Effector memory CD4-positive, alpha-beta T cell (primary cell): ENCODE measurements at regions not wholly inside any gene's neighbourhood (a gene's known extent, or its start where the extent isn't known, plus 50 kb on each side); places are given as distances from the start of the nearest gene placed in this dataset.

Experiments used
- DNase-seq, 3 donors: peaks; one replicate each; pipeline ENCODE4 v3.0.0-alpha.2; 2020
- H3K27ac ChIP-seq: 2 replicates; pipeline ENCODE4 v1.7.0; 2013; ENCODE audit warnings: mild to moderate bottlenecking, low read length, moderate library complexity; ENCODE audit not compliant: insufficient read depth, poor library complexity, severe bottlenecking
- H3K27me3 ChIP-seq: replicated peaks from 2 replicates; pipeline ENCODE4 v1.7.0; 2013; ENCODE audit warnings: mild to moderate bottlenecking, low read length; ENCODE audit not compliant: insufficient read depth, control insufficient read depth, poor library complexity, severe bottlenecking
- H3K36me3 ChIP-seq: 2 replicates; pipeline ENCODE4 v1.7.0; 2013; ENCODE audit warnings: mild to moderate bottlenecking, low read length, moderate library complexity; ENCODE audit not compliant: control insufficient read depth, insufficient read depth
- H3K4me1 ChIP-seq: 2 replicates; pipeline ENCODE4 v1.7.0; 2013; ENCODE audit warnings: low read length, mild to moderate bottlenecking; ENCODE audit not compliant: control insufficient read depth, insufficient read depth, poor library complexity, severe bottlenecking
- H3K4me3 ChIP-seq: 2 replicates; pipeline ENCODE4 v1.7.0; 2013; ENCODE audit warnings: low read length, low read depth, mild to moderate bottlenecking; ENCODE audit not compliant: insufficient read depth, poor library complexity, severe bottlenecking
- H3K9me3 ChIP-seq: 2 replicates; pipeline ENCODE4 v1.7.0; 2013; ENCODE audit warnings: mild to moderate bottlenecking, low read length, moderate library complexity; ENCODE audit not compliant: control insufficient read depth

DNA sequence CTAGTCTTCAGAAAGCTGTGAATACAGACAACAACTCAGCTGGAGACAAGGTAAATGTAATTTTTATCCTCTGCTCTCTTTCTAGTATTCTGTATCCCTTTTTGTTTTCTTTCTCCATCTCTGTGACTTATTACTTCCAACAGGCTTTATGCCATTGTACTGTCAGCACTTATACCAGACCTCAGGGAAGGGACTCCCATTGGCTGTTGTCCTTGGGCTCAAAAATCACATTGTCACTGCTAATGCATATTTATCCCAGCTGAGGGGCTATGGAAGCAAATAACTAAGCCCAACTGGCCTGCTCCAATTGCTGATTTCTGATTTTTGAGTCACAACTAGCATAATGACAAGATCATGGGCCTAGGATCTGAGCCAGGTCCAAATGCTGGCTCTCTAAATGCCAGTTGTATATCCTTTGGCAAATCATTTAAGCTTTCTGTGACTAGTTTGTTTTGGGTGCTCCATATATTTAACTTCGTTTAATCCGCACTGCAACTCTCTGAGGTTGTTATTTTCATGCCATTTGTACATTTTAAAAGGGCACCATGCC, 395.1 kb upstream of the GNPDA2 start:
- DNase-seq: no peak
- no peaks in the 10 kb centered on the region for H3K27me3 ChIP-seq
- H3K4me1 ChIP-seq: no peaks in the 10 kb centered on the region
- no peak overlapping the region for H3K4me3 ChIP-seq
- H3K36me3 ChIP-seq: no peaks in the 10 kb centered on the region
- H3K27ac ChIP-seq: no peak overlapping the region
- H3K9me3 ChIP-seq: no peaks in the 10 kb centered on the region

DNA sequence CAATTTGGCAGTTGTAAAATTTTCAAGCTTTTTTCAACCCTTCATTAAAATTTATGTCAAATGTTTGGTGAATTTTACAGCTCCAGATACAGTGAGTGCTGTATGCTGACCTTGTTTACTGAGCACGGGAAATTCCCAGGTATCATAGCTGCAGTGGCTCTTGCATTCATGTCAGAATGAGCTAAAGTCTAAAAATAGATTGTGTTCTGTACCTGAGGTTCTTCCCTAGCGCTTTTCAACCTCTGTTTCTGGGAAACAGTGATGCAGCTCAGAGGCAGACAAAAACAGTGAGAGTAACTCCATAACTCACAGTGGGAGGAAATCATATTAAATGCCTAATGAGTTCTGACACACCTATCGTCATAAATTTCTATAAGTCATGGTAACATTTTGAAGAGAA, 393.8 kb upstream of the GNPDA2 start:
- no peak for DNase-seq
- H3K27me3 ChIP-seq: no peaks in the 10 kb centered on the region

DNA sequence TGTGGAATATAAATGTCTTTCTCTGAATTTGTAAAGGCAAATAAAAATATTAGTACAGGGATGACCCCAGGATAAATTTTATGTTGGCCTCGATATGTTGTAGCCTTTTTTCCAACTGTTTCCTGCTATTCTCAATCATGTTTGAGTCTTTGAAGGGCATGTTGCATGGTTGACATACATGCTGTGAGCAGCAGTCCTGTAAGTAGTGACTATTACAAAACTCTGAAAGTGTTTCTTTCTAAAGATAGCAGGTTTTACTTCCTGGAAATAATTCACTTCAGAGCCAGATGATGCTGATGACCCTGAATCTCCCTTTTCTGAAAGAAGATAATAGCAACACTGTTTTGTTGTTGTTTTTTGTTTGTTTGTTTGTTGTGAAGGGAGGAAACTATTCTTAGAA, 393.0 kb upstream of the GNPDA2 start:
- H3K36me3 ChIP-seq: no peaks in the 10 kb centered on the region
- H3K9me3 ChIP-seq: no peaks in the 10 kb centered on the region
- H3K27ac ChIP-seq: no peak overlapping the region
- H3K4me1 ChIP-seq: no peaks in the 10 kb centered on the region
- DNase-seq: no peak
- H3K27me3 ChIP-seq: no peaks in the 10 kb centered on the region
- H3K4me3 ChIP-seq: no peak overlapping the region

More for the DNA sequence above, 393.8 kb upstream of the GNPDA2 start:
- Histone ChIP-seq H3K27ac (no peak overlapping the region), H3K36me3 (no peaks in the 10 kb centered on the region), H3K9me3 (no peaks in the 10 kb centered on the region), H3K4me3 (no peak overlapping the region), H3K4me1 (no peaks in the 10 kb centered on the region)

DNA sequence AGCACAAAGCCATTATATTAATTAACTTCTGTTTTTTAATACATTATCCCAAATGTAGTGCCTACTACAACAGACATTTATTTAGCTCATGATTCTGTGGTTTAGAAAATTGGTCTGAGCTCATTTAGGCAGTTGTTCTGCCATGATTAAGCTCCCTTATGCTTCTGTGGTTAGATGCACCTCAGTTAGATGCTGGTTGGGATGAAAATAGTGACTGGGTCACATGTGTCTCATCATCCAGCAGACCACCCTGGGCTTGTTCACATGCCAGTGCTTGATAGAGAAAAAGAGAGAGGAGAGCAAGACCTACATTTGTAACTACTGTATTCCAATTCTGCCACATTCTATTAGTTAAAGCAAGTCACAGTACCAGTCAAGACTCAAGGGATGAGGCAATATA, 376.4 kb upstream of the GNPDA2 start:
- no peaks in the 10 kb centered on the region for H3K4me1 ChIP-seq
- H3K9me3 ChIP-seq: no peaks in the 10 kb centered on the region
- H3K36me3 ChIP-seq: no peaks in the 10 kb centered on the region
- H3K27ac ChIP-seq: no peak overlapping the region
- no peak overlapping the region for H3K4me3 ChIP-seq
- DNase-seq: no peak
- no peaks in the 10 kb centered on the region for H3K27me3 ChIP-seq

DNA sequence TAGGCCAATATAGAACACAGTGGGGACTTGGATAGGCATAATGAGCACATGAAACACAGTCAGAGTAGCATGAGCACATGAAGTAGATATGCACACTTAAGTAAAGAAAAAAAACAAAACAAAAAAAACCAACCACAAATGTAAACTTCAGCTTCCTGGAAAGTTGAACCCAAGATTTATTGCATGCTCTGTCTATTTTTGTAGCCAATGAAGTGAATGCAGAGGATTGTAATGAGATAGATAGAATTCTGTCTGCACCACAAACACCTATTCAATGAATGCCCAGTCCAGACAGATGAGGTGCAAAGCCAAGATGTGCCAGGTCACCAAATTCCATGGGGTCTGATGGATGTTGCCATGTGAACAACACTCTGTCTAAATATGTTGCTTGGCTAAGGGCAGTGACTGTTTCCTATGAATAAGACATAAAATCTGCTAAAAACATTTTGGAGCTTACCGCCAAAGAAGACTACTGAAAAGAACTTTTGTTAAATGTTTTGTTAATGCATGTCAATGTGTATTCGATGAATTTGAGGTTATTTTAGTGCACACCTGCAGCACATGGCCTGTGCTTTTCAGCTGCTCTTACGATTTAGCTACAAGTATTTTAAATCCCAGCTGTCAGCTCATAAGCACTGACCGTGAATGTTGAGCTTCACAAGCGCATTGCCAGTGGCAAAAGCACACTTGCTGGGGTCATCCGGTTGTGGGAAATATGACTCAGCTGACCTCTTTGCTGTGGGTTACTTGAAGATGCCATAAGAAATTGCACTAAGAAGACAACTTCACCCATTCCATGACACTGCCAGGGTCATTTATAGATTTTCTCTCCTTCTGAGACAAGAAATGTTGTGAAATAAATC, 374.8 kb upstream of the GNPDA2 start:
- Histone ChIP-seq H3K27ac (no peak overlapping the region), H3K4me1 (no peaks in the 10 kb centered on the region), H3K27me3 (no peaks in the 10 kb centered on the region), H3K4me3 (no peak overlapping the region), H3K36me3 (no peaks in the 10 kb centered on the region), H3K9me3 (no peaks in the 10 kb centered on the region)
- no peak for DNase-seq

DNA sequence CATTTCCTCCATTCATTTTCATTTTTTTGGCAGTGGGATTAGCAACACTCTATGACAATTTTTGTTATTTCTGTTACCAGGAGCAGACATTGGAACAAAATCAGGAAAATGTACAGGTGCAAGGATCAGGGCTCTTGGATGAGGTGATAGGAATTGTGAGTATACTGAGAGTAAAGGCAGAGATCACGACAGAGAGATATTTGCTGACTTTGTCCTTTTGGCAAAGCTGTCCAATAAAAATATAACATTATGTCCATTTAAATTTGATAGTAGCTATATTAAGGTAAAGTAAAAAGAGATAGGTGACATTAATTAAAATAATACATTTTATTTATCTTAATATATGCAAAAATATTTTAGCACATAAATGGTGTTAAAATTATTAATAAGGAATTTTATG, 373.1 kb upstream of the GNPDA2 start:
- no peak overlapping the region for H3K4me3 ChIP-seq
- no peak for DNase-seq
- H3K27me3 ChIP-seq: no peaks in the 10 kb centered on the region
- H3K27ac ChIP-seq: no peak overlapping the region
- no peaks in the 10 kb centered on the region for H3K4me1 ChIP-seq
- no peaks in the 10 kb centered on the region for H3K9me3 ChIP-seq
- no peaks in the 10 kb centered on the region for H3K36me3 ChIP-seq

DNA sequence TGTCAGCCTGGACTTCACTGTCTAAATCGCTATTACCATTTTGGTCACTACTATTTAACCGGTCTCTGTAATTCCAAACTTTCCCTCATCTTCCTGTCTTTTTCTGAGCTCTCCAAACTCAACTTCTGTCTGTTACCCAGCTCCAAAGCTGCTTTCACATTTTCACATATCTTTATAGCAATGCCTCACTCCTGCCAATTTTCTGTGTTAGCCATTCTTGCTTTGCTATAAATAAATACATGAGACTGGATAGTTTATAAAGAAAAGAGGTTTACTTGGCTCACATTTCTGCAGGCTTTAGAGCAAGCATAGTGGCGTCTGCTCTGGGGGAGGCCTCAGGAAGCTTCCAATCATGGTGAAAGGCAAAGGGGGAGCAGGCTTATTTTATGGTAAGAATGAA, 368.3 kb upstream of the GNPDA2 start:
- H3K4me3 ChIP-seq: no peak overlapping the region
- no peak overlapping the region for H3K27ac ChIP-seq

DNA sequence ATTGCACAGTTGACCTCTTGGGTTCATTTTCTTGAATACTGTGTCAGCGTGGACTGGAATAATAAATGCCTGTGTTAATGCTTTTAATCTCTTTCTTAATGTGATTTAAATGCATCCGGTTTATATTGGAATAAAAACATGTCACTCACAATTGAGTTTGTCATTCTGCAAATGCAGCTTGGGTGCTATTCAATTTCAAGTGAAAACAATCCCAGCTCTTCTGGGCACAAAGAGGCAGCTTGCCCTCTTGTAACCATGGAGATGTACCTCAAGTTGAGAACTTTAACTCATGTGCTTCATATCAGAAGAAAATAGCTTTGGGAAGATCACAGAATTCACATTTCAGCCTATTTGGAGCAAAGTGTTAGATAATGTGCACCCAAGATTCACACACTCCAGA, 355.7 kb upstream of the GNPDA2 start:
- no peaks in the 10 kb centered on the region for H3K36me3 ChIP-seq
- H3K27ac ChIP-seq: no peak overlapping the region
- no peak for DNase-seq
- H3K9me3 ChIP-seq: no peaks in the 10 kb centered on the region
- no peaks in the 10 kb centered on the region for H3K27me3 ChIP-seq
- H3K4me1 ChIP-seq: no peaks in the 10 kb centered on the region
- H3K4me3 ChIP-seq: no peak overlapping the region

More for the DNA sequence above, 368.3 kb upstream of the GNPDA2 start:
- H3K36me3 ChIP-seq: no peaks in the 10 kb centered on the region
- H3K9me3 ChIP-seq: no peaks in the 10 kb centered on the region
- H3K27me3 ChIP-seq: no peaks in the 10 kb centered on the region
- DNase-seq: no peak
- H3K4me1 ChIP-seq: no peaks in the 10 kb centered on the region

DNA sequence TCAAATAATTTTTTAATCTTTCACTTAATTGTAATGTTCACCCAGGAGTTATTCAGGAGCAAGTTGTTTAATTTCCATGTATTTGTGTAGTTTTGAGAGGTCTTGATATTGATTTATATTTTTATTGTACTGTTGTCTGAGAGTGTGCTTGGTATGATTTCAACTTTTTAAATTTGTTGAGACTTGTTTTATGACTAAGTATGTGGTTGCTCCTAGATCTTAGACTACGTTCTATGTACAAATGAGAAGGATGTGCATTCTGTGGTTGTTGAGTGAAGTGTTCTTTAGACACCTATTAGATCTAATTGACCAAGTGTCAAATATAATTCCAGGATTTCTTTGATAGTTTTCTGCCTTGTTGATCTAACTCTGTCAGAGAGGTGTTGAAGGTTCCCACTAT, 353.3 kb upstream of the GNPDA2 start:
- no peaks in the 10 kb centered on the region for H3K4me1 ChIP-seq
- H3K27ac ChIP-seq: no peak overlapping the region
- no peak for DNase-seq
- no peak overlapping the region for H3K4me3 ChIP-seq
- no peaks in the 10 kb centered on the region for H3K36me3 ChIP-seq
- H3K27me3 ChIP-seq: no peaks in the 10 kb centered on the region
- no peaks in the 10 kb centered on the region for H3K9me3 ChIP-seq

DNA sequence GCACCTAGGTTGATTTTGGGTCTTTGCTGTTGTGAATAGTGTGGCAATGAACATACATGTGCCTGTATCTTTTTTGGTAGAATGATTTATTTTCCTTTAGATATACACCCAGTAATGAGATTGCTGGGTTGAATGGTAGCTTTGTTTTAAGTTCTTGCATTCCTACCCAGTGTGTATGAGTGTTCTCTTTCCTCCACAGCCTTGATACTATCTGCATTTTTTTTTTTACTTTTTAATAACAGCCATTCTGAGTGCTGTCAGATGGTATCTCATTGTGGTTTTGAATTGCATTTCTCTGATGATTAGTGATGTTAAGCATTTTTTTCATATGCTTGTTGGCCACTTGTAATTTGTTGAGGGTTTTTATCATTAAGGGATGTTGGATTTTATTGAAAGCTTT, 351.8 kb upstream of the GNPDA2 start:
- Histone ChIP-seq H3K4me3 (no peak overlapping the region), H3K27me3 (no peaks in the 10 kb centered on the region), H3K27ac (no peak overlapping the region), H3K4me1 (no peaks in the 10 kb centered on the region), H3K36me3 (no peaks in the 10 kb centered on the region), H3K9me3 (no peaks in the 10 kb centered on the region)
- no peak for DNase-seq
